SU-DHL-6 (cell line): ENCODE measurements at regions not wholly inside any gene's neighbourhood (a gene's known extent, or its start where the extent isn't known, plus 50 kb on each side); places are given as distances from the start of the nearest gene placed in this dataset.
"Not testable (repeated sequence)": the region's sequence is repeated elsewhere in the genome, so short reads cannot be mapped to it uniquely, and the experiment has no call there.

Source experiments
- H2AFZ ChIP-seq: fragments of 200-600 bp; sonication (generic); 2 replicates; pipeline ENCODE4 v1.6.1; 2014; ENCODE audit warnings: low read depth, mild to moderate bottlenecking, moderate library complexity, mixed read lengths, antibody characterized with exemption, low read length; ENCODE audit not compliant: severe bottlenecking
- H3F3A ChIP-seq: fragments of 200-600 bp; shearing (Covaris generic); 2 replicates; pipeline ENCODE4 v1.6.0; 2016; ENCODE audit warnings: antibody characterized with exemption, mild to moderate bottlenecking; ENCODE audit not compliant: insufficient read depth
- H3K27ac ChIP-seq: fragments of 200-600 bp; sonication (generic); 2 replicates; pipeline ENCODE4 v1.5.1; 2016; ENCODE audit warnings: low read depth, mild to moderate bottlenecking, low read length, moderate library complexity, mixed read lengths
- H3K27me3 ChIP-seq: fragments of 200-600 bp; sonication (generic), shearing (Covaris generic); 2 replicates; pipeline ENCODE4 v1.6.0; 2014; ENCODE audit warnings: mild to moderate bottlenecking, low read length
- H3K36me3 ChIP-seq: fragments of 200-600 bp; sonication (generic); 2 replicates; pipeline ENCODE4 v1.6.1; 2014; ENCODE audit warnings: mild to moderate bottlenecking, low read length, mixed read lengths
- H3K4me2 ChIP-seq: fragments of 300-600, 200-600 bp; shearing (Covaris generic), sonication (generic); 2 replicates; pipeline ENCODE4 v1.6.0; 2014; ENCODE audit warnings: low read length, low read depth, mild to moderate bottlenecking; ENCODE audit not compliant: poor library complexity, severe bottlenecking
- H3K4me3 ChIP-seq: fragments of 200-600 bp; sonication (generic); 2 replicates; pipeline ENCODE4 v1.5.1; 2014; ENCODE audit warnings: antibody characterized with exemption, low read length, mild to moderate bottlenecking, mixed read lengths; ENCODE audit not compliant: insufficient read depth, poor library complexity, severe bottlenecking
- H3K79me2 ChIP-seq: fragments of 200-600 bp; sonication (generic); 2 replicates; pipeline ENCODE4 v1.6.1; 2014; ENCODE audit warnings: mild to moderate bottlenecking, low read length, moderate library complexity; ENCODE audit not compliant: insufficient read depth
- H3K9ac ChIP-seq: fragments of 200-600 bp; sonication (generic); 2 replicates; pipeline ENCODE4 v1.7.0; 2014; ENCODE audit warnings: mild to moderate bottlenecking, low read length
- H3K9me2 ChIP-seq: fragments of 200-600 bp; sonication (generic); replicated peaks from 2 replicates; pipeline ENCODE4 v1.6.1; 2014; ENCODE audit warnings: low read length; ENCODE audit not compliant: insufficient read depth
- H3K9me3 ChIP-seq: fragments of 200-600 bp; sonication (generic); 2 replicates; pipeline ENCODE4 v1.6.1; 2014; ENCODE audit warnings: low read length, mixed read lengths; ENCODE audit not compliant: insufficient read depth
- H4K20me1 ChIP-seq: fragments of 200-600 bp; sonication (generic); 2 replicates; pipeline ENCODE4 v1.6.1; 2014; ENCODE audit warnings: low read depth, mild to moderate bottlenecking, antibody characterized with exemption, low read length, moderate library complexity, mixed read lengths
- EZH2phosphoT487 ChIP-seq: fragments of 200-600 bp; sonication (generic), shearing (Covaris generic); conservative IDR thresholded peaks from 2 replicates; pipeline ENCODE4 v1.6.1; 2018; ENCODE audit warnings: mild to moderate bottlenecking, antibody characterized with exemption, low read length, moderate library complexity, mixed read lengths
- TF ChIP-seq, protein P1 (sequence below): fragments of 200-600 bp; sonication (generic); IDR thresholded peaks from one replicate; pipeline ENCODE4 v1.5.1; 2017; ENCODE audit warnings: antibody characterized with exemption, mild to moderate bottlenecking, low read length, moderate library complexity; ENCODE audit not compliant: insufficient read depth, poor library complexity, severe bottlenecking

DNA sequence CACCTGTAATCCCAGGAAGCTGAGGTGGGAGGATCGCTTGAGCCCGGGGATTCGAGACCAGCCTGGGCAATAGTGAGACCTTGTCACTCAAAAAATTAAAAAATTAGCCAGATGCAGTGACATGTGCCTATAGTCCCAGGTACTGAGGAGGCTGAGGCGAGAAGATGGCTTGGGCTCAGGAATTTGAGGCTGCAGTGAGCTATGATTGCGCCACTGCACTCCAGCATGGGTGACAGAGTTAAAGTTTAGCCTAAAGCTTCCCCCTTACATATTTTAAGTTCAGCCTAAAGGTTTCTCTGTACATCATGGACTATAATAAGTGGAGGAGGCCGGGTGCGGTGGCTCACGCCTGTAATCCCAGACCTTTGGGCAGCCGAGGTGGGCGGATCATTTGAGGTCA is 70.1 kb downstream of the SPRING1 start:
- Histone ChIP-seq H3K9ac (no peak overlapping the region), H3K36me3 (no peaks in the 10 kb centered on the region), H3K9me3 (no peaks in the 10 kb centered on the region), H3K79me2 (no peaks in the 10 kb centered on the region), H3K9me2 (no peaks in the 10 kb centered on the region), H2AFZ (no peak overlapping the region), H3K27me3 (no peaks in the 10 kb centered on the region), H3K27ac (no peak overlapping the region), H3K4me3 (no peak overlapping the region), H3K4me2 (no peak overlapping the region), H4K20me1 (no peaks in the 10 kb centered on the region), H3F3A (no peaks in the 10 kb centered on the region)
- TF ChIP-seq, protein P1, sequence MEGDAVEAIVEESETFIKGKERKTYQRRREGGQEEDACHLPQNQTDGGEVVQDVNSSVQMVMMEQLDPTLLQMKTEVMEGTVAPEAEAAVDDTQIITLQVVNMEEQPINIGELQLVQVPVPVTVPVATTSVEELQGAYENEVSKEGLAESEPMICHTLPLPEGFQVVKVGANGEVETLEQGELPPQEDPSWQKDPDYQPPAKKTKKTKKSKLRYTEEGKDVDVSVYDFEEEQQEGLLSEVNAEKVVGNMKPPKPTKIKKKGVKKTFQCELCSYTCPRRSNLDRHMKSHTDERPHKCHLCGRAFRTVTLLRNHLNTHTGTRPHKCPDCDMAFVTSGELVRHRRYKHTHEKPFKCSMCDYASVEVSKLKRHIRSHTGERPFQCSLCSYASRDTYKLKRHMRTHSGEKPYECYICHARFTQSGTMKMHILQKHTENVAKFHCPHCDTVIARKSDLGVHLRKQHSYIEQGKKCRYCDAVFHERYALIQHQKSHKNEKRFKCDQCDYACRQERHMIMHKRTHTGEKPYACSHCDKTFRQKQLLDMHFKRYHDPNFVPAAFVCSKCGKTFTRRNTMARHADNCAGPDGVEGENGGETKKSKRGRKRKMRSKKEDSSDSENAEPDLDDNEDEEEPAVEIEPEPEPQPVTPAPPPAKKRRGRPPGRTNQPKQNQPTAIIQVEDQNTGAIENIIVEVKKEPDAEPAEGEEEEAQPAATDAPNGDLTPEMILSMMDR: no peak
- TF ChIP-seq EZH2phosphoT487: no peak

DNA sequence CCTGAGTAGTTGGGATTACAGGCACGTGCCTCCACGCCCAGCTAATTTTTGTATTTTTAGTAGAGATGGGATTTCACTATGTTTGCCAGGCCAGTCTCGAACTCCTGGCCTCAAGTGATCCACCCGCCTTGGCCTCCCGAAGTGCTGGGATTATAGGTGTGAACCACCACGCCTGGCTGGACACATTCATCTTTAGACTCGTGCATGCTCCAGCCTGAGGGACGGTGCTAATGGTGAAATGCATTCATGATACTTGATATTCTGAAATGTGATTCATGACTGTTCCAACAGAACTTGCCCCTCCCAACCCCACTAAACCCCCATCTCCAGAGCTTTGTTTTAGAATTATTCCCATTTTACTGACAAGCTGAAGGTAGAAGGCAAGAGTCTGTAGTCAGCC is 71.0 kb downstream of the SPRING1 start:
- H3F3A ChIP-seq, H3K9me2 ChIP-seq, H3K27me3 ChIP-seq, H3K27ac ChIP-seq, H2AFZ ChIP-seq, H3K4me3 ChIP-seq, H3K79me2 ChIP-seq, H3K9ac ChIP-seq, H3K4me2 ChIP-seq, H4K20me1 ChIP-seq, H3K36me3 ChIP-seq, H3K9me3 ChIP-seq: not testable (repeated sequence)

DNA sequence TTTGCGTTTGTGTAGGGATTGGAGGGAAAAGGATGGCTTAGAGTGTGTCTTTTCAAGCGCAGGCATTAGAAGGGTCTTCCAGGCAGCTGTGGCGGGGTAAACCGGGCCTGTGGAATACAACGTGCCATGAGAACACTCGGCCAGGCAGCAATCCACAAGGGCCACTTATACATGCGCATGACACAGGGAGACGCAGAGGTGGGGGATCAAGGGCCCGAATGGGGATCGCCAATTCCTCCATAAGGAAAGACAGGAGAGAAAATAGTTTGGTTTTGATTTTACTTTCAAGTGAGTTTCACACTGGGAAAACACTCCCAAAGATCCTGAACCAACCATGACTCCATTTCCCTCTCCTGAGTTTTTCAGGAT is 71.6 kb downstream of the SPRING1 start:
- no peaks in the 10 kb centered on the region for H3F3A ChIP-seq
- H4K20me1 ChIP-seq: no peaks in the 10 kb centered on the region
- no peak overlapping the region for H3K4me2 ChIP-seq
- no peaks in the 10 kb centered on the region for H3K9me3 ChIP-seq
- no peaks in the 10 kb centered on the region for H3K79me2 ChIP-seq
- H2AFZ ChIP-seq: no peak overlapping the region
- H3K27me3 ChIP-seq: no peaks in the 10 kb centered on the region
- H3K9ac ChIP-seq: no peak overlapping the region
- TF ChIP-seq EZH2phosphoT487: no peak
- TF ChIP-seq, protein P1: no peak
- no peak overlapping the region for H3K27ac ChIP-seq
- no peaks in the 10 kb centered on the region for H3K9me2 ChIP-seq
- no peaks in the 10 kb centered on the region for H3K36me3 ChIP-seq
- no peak overlapping the region for H3K4me3 ChIP-seq

DNA sequence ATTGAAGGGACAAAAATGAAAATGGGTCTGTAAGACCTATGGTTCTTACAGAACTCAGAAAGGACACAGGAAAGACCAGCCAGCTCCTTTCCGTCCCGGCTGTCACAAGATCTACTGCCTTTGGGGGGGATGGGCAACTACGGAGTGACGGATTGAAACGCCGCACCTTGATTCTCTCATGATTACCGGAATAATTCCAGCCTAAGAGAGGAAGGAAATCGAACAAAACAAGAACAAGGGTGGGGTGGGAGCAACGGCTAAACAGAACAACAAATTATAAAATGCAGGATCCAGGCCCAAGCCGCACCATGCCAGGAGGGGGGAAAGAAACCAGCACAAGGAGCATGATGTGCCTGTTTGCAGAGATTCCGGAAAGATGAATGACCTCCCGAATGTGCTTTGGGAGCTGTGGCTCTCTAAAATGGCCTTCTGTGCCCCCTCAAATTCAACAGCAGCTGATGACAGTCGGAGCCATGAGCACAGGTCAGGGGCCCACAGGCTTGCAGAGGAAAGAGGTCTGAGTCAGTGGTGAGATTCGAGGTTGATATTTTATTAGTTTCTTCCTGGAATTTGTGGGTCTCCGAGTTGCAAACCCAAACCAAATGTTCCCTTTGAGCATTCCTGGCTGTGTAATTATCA is 72.1 kb downstream of the SPRING1 start:
- Histone ChIP-seq H3F3A (no peaks in the 10 kb centered on the region), H3K4me3 (no peak overlapping the region), H3K27me3 (no peaks in the 10 kb centered on the region), H3K79me2 (no peaks in the 10 kb centered on the region), H4K20me1 (no peaks in the 10 kb centered on the region), H3K4me2 (no peak overlapping the region), H3K36me3 (no peaks in the 10 kb centered on the region), H3K9me3 (no peaks in the 10 kb centered on the region), H3K9me2 (no peaks in the 10 kb centered on the region), H3K27ac (no peak overlapping the region), H3K9ac (no peak overlapping the region), H2AFZ (no peak overlapping the region)
- TF ChIP-seq, protein P1: no peak
- no peak for TF ChIP-seq EZH2phosphoT487
